ENCODE measurements at regions not wholly inside any gene's neighbourhood (a gene's known extent, or its start where the extent isn't known, plus 50 kb on each side); places are given as distances from the start of the nearest gene placed in this dataset.

DNA sequence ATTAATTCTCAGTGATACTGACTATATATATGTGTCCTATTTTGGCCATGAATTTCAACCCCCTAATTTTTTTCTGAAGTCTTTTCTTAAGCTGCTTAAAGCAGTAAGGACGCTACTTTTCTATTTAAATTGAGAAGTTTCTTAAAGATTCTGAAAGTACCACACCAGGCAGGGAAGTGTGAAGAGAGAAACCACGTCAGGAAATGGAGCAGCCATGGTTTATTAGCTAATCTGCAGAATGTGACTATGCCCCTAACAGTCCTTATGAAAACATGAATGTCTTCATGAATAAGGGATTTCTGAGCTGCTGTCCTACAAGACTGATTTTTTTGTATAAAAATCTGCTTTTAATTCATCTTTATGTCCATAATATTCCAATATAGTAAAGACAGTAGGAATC is 1724.3 kb upstream of the C9orf72 start:
- no peak for TF ChIP-seq POLR2A (IDR thresholded peaks at IDR 0.05)
- TF ChIP-seq, protein P1, sequence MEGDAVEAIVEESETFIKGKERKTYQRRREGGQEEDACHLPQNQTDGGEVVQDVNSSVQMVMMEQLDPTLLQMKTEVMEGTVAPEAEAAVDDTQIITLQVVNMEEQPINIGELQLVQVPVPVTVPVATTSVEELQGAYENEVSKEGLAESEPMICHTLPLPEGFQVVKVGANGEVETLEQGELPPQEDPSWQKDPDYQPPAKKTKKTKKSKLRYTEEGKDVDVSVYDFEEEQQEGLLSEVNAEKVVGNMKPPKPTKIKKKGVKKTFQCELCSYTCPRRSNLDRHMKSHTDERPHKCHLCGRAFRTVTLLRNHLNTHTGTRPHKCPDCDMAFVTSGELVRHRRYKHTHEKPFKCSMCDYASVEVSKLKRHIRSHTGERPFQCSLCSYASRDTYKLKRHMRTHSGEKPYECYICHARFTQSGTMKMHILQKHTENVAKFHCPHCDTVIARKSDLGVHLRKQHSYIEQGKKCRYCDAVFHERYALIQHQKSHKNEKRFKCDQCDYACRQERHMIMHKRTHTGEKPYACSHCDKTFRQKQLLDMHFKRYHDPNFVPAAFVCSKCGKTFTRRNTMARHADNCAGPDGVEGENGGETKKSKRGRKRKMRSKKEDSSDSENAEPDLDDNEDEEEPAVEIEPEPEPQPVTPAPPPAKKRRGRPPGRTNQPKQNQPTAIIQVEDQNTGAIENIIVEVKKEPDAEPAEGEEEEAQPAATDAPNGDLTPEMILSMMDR (IDR thresholded peaks at IDR 0.05), result no peak

Data from right lobe of liver (tissue), 4 donors.